ENCODE measurements at regions not wholly inside any gene's neighbourhood (a gene's known extent, or its start where the extent isn't known, plus 50 kb on each side); places are given as distances from the start of the nearest gene placed in this dataset.

DNA sequence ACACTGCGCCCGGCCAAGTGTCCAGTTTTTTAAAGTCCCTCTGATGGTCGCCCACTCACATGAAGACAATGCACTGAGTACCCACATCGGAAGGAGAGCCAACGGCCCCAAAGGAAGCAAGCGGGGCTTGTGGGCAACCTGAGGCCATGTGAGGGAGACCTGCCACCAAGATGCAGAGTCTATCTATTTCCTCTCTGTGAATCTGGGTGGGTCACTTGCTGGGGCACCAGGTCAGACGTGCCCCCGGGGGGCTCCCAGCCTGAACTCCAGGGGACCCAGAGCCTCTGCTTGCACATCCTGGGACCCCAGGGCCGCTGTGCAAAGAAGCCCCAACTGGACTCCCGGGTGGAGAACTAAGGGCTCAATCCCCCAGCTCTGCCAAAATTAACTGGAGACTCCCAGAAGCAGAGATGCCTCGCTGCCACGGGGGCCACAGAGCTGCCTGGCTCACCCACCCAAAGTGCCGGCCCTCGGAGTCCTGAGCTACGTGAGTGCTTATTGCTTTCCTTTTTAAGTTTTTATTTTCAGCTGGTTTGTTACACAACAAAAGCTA is 106.4 kb downstream of the BRD1 start:
- FAIRE-seq = no peak
- Histone ChIP-seq H3K4me3 (ENCODE audit: low read depth, low read length) (no peak overlapping the region), H3K36me3 (ENCODE audit: control insufficient read depth, insufficient read depth, low read length) (no peaks in the 10 kb centered on the region), H3K27me3 (ENCODE audit: control insufficient read depth, insufficient read depth, low read length) (no peaks in the 10 kb centered on the region)
- TF ChIP-seq, protein P1, sequence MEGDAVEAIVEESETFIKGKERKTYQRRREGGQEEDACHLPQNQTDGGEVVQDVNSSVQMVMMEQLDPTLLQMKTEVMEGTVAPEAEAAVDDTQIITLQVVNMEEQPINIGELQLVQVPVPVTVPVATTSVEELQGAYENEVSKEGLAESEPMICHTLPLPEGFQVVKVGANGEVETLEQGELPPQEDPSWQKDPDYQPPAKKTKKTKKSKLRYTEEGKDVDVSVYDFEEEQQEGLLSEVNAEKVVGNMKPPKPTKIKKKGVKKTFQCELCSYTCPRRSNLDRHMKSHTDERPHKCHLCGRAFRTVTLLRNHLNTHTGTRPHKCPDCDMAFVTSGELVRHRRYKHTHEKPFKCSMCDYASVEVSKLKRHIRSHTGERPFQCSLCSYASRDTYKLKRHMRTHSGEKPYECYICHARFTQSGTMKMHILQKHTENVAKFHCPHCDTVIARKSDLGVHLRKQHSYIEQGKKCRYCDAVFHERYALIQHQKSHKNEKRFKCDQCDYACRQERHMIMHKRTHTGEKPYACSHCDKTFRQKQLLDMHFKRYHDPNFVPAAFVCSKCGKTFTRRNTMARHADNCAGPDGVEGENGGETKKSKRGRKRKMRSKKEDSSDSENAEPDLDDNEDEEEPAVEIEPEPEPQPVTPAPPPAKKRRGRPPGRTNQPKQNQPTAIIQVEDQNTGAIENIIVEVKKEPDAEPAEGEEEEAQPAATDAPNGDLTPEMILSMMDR (IDR thresholded peaks at IDR 0.05; ENCODE audit: insufficient read depth, low read length, severe bottlenecking) = no peak
- DNase-seq (ENCODE audit: low read depth) = no peak

DNA sequence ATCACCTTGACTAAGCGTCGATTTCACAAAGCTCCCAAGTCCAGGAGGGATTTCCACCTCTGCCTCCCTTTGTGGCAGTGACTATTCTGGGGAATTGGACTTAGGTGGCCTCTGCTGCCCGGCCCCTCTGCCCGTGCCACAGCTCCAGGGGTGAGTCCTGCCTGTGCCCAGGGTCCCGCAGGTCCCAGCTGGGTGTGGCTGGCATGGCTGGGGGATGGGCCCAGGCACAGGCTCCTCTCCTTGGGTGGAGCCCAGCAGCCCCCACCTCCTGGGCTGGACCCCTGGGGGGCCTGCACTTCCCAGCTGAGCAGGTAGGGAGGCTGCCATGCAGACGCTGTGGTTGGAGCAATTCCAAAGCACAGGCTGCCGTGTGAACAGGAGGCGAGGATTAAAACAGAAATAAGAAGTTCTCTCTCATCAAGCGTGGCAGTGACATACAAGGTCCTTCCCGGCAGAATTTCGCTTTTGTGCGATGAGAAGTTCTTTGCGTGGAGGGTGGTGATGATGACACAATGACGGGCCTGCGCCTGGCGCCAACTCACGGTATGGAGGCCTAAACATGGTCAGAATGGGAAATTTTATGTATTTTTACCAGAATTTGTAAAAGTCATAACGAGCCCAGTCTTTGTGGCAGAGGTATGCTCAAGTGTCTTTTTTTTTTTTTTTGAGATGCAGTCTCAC is 107.3 kb downstream of the BRD1 start:
- Histone ChIP-seq H3K36me3 (ENCODE audit: control insufficient read depth, insufficient read depth, low read length) (no peaks in the 10 kb centered on the region), H3K4me3 (ENCODE audit: low read depth, low read length) (no peak overlapping the region), H3K27me3 (ENCODE audit: control insufficient read depth, insufficient read depth, low read length) (no peaks in the 10 kb centered on the region)
- no peak for FAIRE-seq
- TF ChIP-seq, protein P1 (IDR thresholded peaks at IDR 0.05; ENCODE audit: insufficient read depth, low read length, severe bottlenecking) = no peak
- no peak for DNase-seq (ENCODE audit: low read depth)

DNA sequence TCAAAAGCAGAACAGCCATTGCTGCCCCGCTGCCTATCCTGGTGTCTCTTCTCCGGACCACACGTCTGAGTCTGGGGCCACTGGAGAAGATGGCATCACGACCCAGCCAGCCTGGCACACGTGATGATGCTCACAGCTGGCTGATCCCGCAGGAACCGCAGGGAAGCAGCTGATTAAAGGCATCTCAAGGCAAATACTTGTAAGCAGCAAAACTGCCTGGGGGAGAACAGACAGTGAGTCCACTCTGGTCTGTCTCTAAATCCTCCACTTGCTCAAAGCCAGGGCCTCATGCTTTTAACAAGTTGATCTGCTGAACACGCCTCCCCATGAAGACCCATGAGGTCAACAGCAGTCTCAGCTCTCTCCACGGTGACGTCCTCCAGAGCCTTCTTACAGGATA is 108.6 kb downstream of the BRD1 start:
- FAIRE-seq = no peak
- DNase-seq (ENCODE audit: low read depth) = no peak
- Histone ChIP-seq H3K36me3 (ENCODE audit: control insufficient read depth, insufficient read depth, low read length) (no peaks in the 10 kb centered on the region), H3K27me3 (ENCODE audit: control insufficient read depth, insufficient read depth, low read length) (no peaks in the 10 kb centered on the region), H3K4me3 (ENCODE audit: low read depth, low read length) (no peak overlapping the region)
- TF ChIP-seq, protein P1 (IDR thresholded peaks at IDR 0.05; ENCODE audit: insufficient read depth, low read length, severe bottlenecking) = no peak

DNA sequence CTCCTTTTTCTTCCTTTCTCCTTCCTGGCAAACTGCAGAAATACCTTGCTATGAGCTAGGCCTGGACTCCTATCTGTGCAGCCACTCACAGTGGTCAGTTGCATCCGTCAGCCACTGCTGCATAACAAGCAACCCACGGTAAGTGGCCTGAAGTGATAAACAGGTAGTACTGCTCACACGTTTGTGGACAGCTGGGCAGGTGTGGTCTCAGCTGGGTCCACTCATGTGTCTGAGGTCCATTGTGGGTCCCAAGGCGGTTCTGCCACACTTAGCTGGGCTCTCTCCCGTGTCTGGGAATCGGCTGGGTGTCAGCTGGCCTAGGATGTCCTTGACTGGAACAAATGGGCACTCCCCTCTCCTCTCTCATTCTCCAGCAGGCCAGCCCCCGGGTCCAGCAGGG is 109.3 kb downstream of the BRD1 start:
- FAIRE-seq = no peak

DNA sequence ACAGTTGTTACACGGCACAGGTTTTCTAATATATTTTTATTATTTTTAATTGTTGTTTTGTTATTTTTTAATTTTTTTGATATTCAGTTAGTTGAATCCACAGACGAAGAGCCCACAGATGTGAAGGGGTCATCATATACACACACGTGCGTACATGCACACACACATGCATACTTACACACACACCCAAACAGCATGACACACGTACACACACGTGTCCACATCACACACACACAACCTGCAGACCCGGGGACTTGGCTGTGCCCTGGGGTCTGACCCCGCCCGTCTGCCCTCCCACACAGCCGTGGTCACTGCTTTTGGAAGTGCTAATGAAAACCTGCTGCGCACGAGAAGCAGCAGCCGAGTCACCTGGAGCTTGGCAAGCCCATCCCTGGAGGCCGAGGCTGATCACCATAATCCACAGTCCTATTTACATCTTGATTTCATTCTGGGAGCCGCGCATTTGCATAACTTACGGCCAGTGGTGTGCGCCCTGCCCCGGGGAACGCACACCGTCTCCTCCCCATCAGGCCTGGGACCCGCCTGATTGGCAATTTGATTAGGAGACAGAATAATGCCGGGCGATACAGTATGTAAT is 110.3 kb downstream of the BRD1 start:
- FAIRE-seq (no peak), DNase-seq (ENCODE audit: low read depth) (no peak)
- TF ChIP-seq, protein P1 (IDR thresholded peaks at IDR 0.05; ENCODE audit: insufficient read depth, low read length, severe bottlenecking) = no peak
- no peaks in the 10 kb centered on the region for H3K27me3 ChIP-seq (ENCODE audit: control insufficient read depth, insufficient read depth, low read length)
- H3K36me3 ChIP-seq (ENCODE audit: control insufficient read depth, insufficient read depth, low read length) = no peaks in the 10 kb centered on the region
- H3K4me3 ChIP-seq (ENCODE audit: low read depth, low read length) = no peak overlapping the region

More for the DNA sequence above, 109.3 kb downstream of the BRD1 start:
- no peak overlapping the region for H3K4me3 ChIP-seq (ENCODE audit: low read depth, low read length)
- H3K27me3 ChIP-seq (ENCODE audit: control insufficient read depth, insufficient read depth, low read length) = no peaks in the 10 kb centered on the region
- H3K36me3 ChIP-seq (ENCODE audit: control insufficient read depth, insufficient read depth, low read length) = no peaks in the 10 kb centered on the region
- TF ChIP-seq, protein P1 (IDR thresholded peaks at IDR 0.05; ENCODE audit: insufficient read depth, low read length, severe bottlenecking) = no peak
- DNase-seq (ENCODE audit: low read depth) = no peak

All from bronchial epithelial cell (primary cell).